ENCODE measurements at regions not wholly inside any gene's neighbourhood (a gene's known extent, or its start where the extent isn't known, plus 50 kb on each side); places are given as distances from the start of the nearest gene placed in this dataset.

DNA sequence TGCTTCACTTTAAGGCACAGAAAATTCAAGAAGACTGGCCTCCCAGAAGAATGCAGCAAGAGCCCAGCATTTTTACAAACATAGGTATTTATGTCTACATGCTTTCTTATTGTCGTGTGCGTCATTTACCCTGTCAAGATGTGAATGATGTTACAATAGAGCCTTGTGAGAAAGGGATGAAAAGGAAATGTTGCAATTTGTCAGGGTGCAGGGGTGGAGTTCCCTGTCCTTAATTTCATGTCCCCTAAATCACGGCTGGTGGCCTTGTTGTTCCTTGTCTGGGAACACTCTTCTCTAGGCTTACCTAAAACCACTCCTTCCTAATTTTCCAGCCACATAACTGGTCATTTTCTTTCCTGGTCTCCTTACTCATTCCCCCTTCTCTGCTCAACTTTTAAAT lies 194.2 kb downstream of the TXNL1 start:
- no peak for TF ChIP-seq POLR2A (IDR thresholded peaks at IDR 0.05; ENCODE audit: low read depth, low read length)
- TF ChIP-seq, protein P1, sequence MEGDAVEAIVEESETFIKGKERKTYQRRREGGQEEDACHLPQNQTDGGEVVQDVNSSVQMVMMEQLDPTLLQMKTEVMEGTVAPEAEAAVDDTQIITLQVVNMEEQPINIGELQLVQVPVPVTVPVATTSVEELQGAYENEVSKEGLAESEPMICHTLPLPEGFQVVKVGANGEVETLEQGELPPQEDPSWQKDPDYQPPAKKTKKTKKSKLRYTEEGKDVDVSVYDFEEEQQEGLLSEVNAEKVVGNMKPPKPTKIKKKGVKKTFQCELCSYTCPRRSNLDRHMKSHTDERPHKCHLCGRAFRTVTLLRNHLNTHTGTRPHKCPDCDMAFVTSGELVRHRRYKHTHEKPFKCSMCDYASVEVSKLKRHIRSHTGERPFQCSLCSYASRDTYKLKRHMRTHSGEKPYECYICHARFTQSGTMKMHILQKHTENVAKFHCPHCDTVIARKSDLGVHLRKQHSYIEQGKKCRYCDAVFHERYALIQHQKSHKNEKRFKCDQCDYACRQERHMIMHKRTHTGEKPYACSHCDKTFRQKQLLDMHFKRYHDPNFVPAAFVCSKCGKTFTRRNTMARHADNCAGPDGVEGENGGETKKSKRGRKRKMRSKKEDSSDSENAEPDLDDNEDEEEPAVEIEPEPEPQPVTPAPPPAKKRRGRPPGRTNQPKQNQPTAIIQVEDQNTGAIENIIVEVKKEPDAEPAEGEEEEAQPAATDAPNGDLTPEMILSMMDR (conservative IDR thresholded peaks at IDR 0.05; ENCODE audit: low read depth, low read length) = no peak
- TF ChIP-seq MAZ (IDR thresholded peaks at IDR 0.05; ENCODE audit: borderline replicate concordance, low read depth, low read length) = no peak
- no peak for TF ChIP-seq RFX5 (IDR thresholded peaks at IDR 0.05; ENCODE audit: low read depth, low read length)
- TF ChIP-seq MXI1 (IDR thresholded peaks at IDR 0.05; ENCODE audit: borderline replicate concordance, low read depth, low read length) = no peak

Data from IMR-90 (cell line).